ENCODE measurements at regions not wholly inside any gene's neighbourhood (a gene's known extent, or its start where the extent isn't known, plus 50 kb on each side); places are given as distances from the start of the nearest gene placed in this dataset.

DNA sequence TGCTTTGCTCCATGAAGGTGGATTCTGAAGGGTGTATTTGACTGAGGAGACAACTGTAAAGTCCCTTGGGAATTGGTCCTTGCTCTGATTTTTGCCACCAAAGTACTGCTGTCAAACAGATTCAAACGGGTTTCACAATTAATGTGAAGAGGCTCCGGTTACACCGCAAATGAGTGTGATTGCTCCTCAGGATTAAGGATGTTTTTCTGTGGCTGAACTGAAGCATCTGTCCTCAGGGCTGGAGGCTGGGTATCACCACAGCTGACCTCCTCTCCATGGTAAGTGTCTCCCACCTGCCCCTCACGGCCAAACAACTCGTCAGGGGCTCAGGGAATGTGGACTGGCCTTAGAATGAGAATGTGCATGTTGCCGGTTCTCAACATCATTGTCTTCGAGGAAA is 130.4 kb upstream of the NDUFV2 start:
- TF ChIP-seq, protein P1, sequence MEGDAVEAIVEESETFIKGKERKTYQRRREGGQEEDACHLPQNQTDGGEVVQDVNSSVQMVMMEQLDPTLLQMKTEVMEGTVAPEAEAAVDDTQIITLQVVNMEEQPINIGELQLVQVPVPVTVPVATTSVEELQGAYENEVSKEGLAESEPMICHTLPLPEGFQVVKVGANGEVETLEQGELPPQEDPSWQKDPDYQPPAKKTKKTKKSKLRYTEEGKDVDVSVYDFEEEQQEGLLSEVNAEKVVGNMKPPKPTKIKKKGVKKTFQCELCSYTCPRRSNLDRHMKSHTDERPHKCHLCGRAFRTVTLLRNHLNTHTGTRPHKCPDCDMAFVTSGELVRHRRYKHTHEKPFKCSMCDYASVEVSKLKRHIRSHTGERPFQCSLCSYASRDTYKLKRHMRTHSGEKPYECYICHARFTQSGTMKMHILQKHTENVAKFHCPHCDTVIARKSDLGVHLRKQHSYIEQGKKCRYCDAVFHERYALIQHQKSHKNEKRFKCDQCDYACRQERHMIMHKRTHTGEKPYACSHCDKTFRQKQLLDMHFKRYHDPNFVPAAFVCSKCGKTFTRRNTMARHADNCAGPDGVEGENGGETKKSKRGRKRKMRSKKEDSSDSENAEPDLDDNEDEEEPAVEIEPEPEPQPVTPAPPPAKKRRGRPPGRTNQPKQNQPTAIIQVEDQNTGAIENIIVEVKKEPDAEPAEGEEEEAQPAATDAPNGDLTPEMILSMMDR (conservative IDR thresholded peaks at IDR 0.05; ENCODE audit: low read depth, low read length): no peak
- TF ChIP-seq EZH2 (IDR thresholded peaks at IDR 0.05; ENCODE audit: low read length, unreplicated experiment) (no peak), EZH2phosphoT487 (IDR thresholded peaks at IDR 0.05; ENCODE audit: borderline replicate concordance, low read length) (no peak)

Measured in PC-3 (cell line).